ENCODE measurements at regions not wholly inside any gene's neighbourhood (a gene's known extent, or its start where the extent isn't known, plus 50 kb on each side); places are given as distances from the start of the nearest gene placed in this dataset.

DNA sequence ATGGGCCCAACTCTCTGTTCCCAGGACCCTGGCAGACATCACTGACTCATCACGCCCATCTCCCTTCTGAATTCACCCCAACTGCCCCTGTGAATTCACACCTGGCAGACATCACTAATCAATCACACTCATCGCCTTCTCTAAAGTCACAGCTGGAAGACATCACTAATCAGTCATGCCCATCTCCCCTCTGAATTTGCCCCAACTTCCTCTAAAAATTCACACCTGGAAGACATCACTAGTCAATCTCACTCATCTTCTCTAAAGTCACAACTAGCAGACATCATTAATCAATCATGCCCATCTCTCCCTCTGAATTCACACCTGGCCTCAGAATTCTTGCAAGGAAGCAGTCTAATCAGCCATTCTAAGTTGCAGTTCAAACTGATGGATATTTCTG is 111.1 kb downstream of the FOXA2 start:
- no peak for TF ChIP-seq POLR2A (IDR thresholded peaks at IDR 0.05)
- TF ChIP-seq, protein P1, sequence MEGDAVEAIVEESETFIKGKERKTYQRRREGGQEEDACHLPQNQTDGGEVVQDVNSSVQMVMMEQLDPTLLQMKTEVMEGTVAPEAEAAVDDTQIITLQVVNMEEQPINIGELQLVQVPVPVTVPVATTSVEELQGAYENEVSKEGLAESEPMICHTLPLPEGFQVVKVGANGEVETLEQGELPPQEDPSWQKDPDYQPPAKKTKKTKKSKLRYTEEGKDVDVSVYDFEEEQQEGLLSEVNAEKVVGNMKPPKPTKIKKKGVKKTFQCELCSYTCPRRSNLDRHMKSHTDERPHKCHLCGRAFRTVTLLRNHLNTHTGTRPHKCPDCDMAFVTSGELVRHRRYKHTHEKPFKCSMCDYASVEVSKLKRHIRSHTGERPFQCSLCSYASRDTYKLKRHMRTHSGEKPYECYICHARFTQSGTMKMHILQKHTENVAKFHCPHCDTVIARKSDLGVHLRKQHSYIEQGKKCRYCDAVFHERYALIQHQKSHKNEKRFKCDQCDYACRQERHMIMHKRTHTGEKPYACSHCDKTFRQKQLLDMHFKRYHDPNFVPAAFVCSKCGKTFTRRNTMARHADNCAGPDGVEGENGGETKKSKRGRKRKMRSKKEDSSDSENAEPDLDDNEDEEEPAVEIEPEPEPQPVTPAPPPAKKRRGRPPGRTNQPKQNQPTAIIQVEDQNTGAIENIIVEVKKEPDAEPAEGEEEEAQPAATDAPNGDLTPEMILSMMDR (IDR thresholded peaks at IDR 0.05) = no peak

Measured in upper lobe of left lung (tissue), 4 donors.